GM18511 (cell line): ENCODE measurements at regions not wholly inside any gene's neighbourhood (a gene's known extent, or its start where the extent isn't known, plus 50 kb on each side); places are given as distances from the start of the nearest gene placed in this dataset.

Experiments used
- ATAC-seq: cut with Tn5 transposase; IDR thresholded peaks from one replicate; pipeline ENCODE4 v1.9.1; 2021; ENCODE audit warnings: mild to moderate bottlenecking, moderate library complexity; ENCODE audit not compliant: unreplicated experiment

DNA sequence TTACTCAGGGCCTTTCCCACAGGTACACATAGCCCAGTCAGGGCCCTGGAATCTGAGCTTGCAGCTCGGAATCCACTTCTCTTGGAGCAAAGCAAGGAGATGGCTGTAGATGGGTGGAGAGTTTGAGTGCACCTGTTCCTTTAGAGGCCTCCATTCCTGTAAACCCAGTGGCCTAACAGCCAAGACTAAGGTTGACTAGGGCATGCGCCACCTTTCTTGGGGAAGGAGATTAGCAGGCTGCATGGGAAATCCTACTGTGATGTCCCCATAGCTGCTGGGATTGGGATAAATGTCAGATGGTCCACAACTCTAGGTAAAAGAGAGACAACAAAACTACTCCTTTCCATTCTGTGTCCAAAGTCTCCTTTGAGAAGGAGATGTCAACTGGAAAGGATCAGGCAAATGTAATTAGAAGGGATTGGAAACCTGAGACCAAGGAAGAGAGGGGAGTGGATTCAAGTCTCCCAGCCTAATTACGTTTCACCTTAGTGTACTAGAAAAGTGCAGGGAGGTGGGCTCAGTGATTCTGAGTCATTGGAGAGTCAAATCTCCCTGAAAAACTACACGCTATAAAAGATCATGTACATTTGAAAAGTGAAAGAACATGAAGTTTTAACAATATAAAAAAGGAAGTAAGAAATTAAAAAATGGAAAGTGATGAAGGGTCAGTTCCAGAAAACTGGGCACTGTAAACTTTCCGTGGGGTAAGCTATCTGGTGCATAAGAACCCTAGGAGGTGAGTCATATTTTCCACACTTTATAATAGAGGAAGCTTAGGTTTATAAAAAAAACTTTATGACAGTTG, 104.2 kb downstream of the SEC61B start:
- ATAC-seq = no peak

DNA sequence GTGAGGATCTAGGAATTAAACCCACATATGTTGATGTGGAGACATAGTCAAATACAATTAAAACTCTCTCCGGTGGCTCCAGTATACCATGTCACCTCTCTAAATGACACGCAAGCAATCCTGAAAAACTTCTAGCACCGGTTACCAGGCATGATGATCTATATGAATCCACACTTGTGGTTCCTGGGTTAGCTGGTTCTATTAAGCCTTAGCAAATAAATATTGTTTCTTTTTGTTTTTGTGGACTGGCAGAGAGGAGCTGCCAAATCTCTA, 104.8 kb downstream of the SEC61B start:
- no peak for ATAC-seq

DNA sequence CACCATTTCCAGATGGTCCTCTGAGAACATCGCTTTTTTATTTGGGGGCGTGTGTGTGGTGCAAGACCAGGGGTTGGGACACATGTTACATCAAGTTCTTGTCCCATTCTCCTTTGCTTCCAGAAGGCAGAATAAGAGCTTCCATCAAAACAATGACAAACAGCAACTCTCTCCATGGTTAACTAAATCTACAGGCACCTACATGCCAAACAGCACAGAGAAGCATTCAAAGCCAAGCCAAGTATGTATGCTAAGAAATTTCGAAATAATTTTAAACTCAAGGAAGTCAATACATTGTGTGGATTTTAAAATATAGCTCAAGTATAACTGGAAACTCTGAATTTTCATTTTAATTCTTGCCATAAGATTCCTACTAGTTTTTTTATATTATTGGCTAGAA, 105.6 kb downstream of the SEC61B start:
- ATAC-seq = no peak

DNA sequence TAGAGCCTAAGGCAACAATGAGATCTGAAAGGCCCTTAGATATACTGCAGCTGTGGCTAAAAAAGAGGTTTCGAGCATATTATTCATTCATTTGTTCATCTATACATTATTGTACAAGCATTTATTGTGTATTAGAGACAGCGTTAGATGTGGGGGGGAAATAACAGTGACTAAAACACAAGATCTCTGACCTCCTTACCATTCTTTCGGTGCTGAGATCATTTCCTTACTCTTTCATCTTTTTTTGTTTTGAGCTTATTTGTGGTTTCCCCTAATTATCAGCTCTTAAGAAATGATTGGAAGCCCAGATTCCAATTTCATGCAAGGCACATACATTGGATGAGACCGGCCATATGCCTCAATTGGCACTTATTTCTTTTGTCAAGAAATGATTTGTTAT, 113.2 kb downstream of the SEC61B start:
- ATAC-seq = no peak

DNA sequence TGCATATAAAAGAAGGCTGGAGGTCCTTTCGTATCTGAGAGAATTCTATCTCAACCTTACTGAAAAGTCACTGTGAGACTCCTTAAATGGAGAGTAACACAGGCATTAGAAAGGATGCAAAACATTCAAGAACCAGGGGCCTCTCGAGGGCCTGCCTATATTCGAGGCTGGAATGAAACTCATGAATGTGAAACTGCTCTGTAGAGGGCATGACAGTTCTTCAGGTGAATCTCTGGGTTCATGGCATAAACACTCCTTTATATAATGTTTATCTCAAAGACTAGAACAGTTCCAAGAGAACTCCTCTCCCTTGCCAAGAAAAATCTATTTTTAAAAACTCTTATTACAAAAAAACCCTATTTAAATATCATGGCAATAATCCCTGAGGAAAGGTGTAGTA, 113.9 kb downstream of the SEC61B start:
- no peak for ATAC-seq

- ATAC-seq = no peak
Observed at GRCh38 chr9:99336531-99336930, 114.4 kb downstream of the SEC61B start.

DNA sequence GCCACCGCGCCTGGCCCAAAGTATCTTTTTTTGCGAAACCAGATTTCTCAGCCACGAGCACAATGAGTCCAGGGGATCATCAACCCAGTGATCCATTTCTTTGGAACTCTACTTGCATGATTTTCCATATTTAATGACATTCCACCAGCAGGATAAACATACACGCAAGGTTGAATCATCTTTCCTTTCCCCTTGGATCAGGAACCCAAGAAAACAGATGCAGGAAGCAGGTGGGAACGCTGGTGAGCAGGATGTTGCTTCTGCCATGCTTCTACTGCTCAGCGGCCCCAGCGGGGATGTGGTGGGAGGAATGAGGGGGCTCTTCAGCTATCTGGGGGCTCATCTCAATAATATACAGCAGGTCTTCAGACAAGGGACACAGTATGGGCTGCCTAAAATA, 118.2 kb downstream of the SEC61B start:
- no peak for ATAC-seq

DNA sequence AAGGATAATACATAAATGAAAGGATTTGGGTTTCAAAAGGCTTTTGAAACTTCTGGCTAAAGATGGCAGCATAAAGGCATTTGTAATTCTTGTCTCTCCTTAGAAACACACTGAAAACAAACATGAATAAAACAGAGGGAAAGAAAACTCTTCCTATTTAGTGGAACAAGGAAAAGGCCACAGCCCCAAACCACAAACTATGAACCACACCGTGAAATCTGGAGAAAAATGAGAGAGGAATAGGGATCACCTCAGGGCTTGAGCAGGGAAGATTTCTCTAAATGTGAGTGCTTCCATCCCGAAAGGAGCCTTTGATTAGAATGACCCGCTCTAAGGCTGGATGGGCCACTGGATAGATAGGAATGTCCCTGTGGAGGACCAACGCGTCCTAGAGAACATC, 119.6 kb downstream of the SEC61B start:
- ATAC-seq = no peak

DNA sequence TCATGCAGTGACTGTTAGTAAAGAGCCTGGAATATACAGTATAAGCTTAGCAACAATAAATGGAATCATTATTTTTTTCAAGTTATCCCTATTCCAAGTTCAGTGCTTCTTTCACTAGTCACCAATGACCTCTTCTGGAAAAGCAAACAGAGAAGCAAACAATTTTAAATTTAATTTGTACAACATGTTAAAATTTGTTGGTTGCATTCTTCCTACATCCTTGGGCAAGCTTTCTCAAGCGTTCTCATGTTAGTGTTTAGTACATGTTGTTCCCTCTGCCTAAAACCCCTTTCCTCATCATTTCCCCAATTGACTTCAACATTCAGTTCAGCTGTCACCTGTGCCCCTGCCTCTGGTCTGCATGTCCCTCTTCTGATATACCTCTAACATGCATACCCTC, 123.4 kb downstream of the SEC61B start:
- ATAC-seq = no peak

- ATAC-seq = no peak
Observed at GRCh38 chr9:99345942-99346341, 123.9 kb downstream of the SEC61B start.

DNA sequence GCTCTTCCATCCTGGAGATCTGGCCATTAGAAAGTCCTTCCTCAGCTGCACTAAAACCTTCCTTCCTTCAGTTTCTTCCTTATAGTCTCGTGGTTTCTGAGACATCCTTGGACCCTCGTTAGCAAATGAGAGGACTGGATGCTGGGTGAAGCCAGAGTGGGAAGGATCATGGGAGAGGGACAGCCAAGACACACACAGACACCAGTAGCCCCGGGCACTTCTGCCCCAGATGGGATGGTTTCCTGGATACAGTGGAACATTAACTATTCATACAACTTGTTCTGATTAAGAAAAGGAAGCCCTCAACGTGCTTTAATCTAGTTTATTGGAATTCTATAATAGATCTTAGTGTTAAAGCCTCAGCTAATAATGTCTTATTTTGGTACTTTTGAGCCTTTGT, 125.5 kb downstream of the SEC61B start:
- ATAC-seq = no peak

- ATAC-seq = no peak
Observed at GRCh38 chr9:99348289-99348688, 126.2 kb downstream of the SEC61B start.

- no peak for ATAC-seq
Observed at GRCh38 chr9:99349870-99350269, 127.8 kb downstream of the SEC61B start.

- ATAC-seq = no peak
Observed at GRCh38 chr9:99350461-99350860, 128.4 kb downstream of the SEC61B start.

DNA sequence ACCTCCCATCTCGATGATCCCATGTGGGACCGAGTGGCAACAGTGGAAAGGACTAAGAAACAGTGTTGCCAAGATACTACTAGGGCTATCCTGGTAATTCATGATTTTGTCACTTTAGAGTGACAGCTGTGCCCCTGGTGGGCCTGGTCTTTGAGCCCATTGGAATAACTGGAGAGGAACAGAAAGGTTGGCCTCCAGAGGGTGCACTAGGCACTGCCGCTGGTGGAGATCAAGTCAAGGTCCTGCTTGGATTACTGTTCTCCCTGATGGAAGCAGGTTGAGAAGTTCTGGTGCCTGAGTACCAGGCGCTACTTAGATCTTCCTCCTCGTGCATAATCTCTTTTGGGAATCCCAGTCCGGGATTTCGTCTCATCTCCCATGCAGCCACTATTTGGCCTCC, 129.6 kb downstream of the SEC61B start:
- ATAC-seq = no peak

GRCh38 chr9:99352826-99353225, 130.7 kb downstream of the SEC61B start:
- no peak for ATAC-seq

DNA sequence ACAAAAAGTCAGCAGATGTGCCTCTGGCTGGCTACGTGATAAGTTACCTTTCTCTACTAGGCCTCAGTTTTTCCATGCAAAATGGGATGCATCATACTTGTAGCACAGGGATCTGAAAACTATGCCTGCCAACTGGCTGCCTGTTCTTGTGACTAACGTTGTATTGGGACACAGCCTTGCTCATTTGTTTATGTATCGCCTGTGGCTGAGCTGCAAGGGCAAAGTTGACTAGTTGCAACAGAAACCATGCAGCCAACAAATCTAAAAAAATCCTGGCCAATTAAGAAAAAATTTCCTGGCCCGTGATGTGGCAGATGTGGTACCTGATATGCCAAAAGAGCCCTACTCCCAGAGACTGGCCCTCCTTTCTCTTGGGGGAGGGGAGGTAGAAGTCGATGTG, 131.3 kb downstream of the SEC61B start:
- ATAC-seq = no peak

DNA sequence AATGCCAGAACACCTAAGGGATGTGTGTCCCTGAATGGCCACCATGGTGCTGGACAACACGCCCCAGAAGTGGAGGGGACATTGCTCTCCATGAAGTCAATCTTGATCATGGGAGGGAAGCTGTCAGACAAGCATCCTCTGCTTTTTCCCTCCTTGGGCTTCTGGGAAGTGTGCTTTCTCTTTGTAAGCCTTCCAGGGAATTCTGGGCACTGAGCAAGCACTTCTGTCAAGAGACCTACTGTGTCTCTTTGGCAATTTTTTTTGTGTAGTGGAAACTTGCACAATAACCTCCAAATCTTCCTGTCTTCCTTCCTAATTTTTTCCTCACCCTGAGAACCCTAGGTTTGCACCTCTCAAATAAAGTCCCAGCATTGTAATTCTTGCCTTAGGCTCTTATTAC, 132.0 kb downstream of the SEC61B start:
- ATAC-seq = no peak

DNA sequence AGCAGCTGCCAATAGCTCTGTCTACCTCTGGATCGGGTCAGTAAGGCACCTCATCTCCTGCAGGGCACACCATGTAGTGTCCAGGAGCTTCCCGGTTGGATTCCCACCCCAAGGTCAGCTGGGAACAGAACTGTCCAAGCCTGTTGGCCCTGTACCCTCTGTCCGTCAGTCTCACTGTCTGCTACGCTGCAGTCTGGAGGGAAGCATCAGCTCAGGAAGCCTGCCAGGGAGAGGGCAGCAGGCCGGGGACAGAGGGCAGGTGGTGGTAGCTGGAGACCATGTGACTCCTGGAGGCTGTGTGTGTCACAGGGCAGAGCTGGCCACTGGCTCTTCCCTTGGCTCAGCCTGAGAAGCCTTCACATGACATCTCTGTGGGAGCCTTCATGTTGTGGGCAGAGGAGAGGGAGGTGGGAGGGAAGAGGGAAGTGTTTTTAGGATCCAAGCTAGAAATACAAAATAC, 134.5 kb downstream of the SEC61B start:
- no peak for ATAC-seq

DNA sequence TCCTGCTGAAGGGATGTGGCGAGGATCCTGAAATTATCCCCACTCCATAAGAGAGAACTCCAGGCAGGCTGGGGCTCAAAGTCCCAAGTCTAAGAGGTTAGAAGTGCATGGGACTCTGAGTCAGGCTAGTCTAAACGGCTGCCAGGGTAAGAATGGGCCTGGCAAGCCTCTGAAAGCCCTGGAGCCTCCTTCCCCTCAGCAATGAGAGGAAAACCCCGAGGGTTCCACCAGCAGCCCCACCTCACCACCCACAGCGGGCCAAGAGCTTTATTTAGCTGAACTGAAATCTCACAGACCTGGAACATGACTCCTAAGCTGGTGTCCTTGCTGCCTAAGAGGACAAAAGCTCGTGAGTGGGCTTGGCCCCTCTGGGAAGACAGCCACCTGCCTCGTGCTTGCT, 135.5 kb downstream of the SEC61B start:
- ATAC-seq = no peak

DNA sequence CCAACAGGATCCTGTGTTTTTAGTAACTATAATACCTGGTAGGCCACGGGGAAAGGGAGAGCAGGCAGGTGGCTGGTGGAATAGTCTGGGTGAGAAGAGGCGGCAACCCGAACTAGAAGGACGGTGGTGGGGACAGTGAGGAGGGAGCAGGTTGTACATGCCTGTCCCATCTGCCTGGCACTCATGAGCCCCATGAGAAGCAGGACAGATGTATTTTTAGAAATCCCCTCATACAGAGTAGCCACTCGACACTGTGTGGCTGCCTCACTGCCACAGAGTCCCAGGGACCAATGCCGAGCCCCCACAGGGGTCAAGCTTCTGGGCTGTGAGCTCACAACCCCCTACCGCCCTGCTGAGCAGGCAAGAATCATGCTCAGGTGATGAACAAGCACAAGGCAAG, 136.6 kb downstream of the SEC61B start:
- no peak for ATAC-seq

GRCh38 chr9:99359336-99359735, 137.3 kb downstream of the SEC61B start:
- ATAC-seq = no peak

DNA sequence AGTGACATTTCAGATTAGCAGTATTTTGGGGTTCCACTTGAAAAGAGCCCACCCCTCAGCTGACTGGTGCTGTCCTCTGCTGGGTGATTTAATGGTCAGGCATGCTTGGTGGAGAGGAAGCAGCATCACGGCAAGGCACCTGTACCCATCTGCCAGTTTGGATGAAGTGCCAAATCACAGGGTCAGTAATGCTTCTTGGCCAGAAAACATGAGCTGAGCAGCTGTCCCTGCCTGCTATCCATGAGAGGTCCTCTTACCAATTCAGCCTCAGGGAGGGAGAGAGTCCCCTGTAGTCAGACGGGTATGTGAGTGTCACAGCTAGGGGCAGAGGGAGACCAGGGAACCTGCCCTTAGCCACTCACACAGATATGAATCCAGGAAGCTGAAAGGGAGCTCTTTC, 137.9 kb downstream of the SEC61B start:
- ATAC-seq = no peak
